Eye (tissue), 1 donor: ENCODE measurements at regions not wholly inside any gene's neighbourhood (a gene's known extent, or its start where the extent isn't known, plus 50 kb on each side); places are given as distances from the start of the nearest gene placed in this dataset.

Experiments
- DNase-seq: peaks from one replicate; pipeline ENCODE4 v3.0.0-alpha.2; 2015

DNA sequence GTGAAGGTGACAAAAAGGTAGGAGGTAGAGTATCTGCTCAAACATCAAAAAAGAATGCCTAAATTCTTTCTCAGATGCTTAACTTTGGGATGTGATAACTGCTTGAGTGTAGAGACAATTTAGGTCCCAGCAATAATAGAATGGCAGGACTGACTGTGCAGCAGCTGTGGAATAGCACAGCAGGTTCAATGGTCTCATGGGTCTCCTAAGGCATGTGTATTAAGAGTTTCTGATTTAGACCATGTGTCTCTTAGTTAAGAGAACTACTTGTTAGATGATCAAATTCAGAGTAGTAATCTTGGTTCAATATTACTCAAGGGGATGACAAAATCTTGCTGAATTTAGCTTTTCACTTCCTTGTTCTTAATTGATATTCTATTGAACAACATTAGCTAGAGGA, 72.0 kb downstream of the ALX1 start:
- DNase-seq, result no peak

DNA sequence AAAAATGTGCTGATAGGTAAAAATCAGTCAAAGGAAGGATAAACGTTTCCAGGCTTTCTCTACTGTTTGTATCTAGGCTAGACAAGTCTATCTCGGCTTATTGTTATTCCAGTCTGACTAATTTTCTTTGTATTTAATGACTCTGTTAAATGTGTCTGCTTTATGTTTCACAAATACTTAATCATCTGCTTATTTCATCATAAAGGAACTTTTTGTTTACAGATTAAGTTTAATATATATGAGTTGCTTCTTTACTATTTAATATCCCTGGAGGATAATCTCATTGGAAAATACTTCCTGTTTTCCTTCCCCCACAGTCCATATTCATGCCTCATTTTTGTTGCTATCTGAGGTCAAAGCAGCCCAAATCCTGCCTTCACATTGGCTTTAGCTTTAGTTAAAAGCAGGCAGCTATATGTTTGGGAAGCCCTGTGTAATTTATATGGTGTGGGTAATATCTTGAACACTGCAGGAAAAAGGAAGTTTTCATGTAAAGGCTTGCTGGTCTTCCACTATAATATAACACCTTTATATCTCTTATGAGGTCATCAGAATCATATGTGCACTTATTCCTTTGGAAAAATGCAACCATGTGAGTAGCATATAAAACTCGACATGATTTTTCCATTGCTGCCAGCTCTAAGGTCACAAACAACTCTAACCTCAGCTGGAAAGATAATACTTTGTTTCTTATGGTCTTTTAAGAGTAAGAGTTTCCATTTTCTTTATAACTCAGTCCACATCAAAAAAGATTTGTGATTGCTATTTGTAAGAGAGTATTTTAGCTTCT, 76.8 kb downstream of the ALX1 start:
- DNase-seq, result no peak

DNA sequence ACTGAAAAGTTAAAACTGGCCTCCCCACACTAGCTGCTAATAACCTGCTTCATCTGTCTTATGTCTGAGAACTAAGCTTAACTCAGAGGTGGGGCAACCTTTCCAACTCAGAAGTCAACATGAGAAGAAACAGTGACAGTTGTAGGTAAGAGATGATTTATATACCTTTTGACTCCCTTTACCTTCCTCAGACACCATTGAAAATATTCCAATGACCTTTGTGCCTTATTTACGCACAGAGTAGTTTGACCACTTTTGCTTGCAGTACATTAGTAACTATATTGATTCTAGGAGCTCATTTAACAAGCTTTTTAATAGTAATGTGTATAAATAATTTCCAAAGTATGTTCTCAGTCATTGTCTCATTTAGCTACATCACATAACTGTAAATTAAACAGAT, 77.6 kb downstream of the ALX1 start:
- DNase-seq, result no peak

DNA sequence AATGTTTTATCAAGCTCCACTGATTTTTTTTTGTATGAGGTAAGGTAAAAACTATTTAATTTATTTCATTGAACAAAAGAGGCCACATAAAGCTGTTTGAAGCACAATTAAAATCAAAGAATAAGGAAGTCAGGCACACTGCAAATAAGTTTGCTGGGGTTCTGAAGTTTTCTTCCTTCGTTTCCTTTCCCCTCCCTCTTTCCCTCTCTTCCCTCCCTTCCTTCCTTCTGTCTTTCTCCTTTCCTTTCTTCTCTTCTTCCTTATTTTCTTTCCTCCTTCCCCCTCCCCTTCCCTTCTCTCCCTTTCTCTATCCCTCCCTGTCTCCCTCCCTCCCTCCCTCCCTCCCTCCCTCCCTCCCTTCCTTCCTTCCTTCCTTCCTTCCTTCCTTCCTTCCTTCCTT, 78.7 kb downstream of the ALX1 start:
- no peak for DNase-seq

DNA sequence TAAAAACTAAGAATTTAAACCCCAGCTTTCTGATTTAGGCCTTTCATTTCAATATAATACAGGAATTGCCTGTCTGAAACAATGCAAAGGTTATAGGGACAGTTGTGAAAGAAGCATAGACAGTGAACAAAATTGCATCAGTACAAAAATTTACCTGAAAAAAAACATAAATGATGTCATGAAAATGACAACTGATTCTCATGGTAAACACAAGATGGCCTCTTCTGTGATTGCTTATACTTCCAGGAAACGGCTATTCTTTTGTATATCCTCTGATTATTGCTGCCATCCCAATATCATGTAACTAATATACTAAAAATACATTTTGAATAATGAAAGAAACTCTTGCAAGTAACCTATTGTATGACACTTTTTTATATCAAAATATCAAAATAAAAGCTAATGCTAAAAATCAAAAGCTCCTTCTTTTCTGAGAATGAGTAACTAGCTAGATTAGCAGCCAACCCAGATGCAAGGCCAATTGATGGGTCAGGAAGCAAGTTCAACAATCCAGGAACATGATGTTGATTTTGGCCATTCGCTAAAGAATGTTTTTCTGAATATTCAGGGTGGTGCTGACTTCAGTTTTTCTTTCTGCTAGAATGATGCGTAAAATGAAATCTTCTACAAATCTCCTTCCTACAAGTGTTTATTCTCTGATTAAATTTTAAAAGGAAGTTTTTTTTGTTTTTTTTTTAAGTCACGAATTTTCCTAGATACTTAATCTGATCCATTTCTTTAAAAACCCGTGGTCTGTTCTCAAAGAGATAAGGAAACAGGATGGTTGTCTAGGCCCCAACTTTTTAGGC, 83.6 kb downstream of the ALX1 start:
- DNase-seq, result no peak

DNA sequence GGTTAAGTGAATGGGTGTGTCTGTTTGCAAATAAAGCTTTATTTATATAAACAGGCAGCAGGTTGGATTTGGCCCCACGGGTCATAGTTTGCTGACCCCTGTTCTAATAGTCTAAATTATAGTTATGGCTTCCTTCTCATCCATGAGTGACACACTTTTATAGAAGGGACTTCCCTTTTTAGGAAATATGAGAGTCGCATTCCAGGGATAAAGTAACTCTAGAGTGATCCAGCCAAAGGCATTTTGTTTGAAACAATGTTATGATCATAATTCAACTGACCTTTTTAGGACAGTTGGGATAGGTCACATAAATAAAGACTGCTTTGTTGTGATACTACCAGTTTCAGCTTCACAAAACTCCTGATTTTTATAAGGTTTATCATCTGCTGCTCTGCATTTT, 87.9 kb downstream of the ALX1 start:
- no peak for DNase-seq

DNA sequence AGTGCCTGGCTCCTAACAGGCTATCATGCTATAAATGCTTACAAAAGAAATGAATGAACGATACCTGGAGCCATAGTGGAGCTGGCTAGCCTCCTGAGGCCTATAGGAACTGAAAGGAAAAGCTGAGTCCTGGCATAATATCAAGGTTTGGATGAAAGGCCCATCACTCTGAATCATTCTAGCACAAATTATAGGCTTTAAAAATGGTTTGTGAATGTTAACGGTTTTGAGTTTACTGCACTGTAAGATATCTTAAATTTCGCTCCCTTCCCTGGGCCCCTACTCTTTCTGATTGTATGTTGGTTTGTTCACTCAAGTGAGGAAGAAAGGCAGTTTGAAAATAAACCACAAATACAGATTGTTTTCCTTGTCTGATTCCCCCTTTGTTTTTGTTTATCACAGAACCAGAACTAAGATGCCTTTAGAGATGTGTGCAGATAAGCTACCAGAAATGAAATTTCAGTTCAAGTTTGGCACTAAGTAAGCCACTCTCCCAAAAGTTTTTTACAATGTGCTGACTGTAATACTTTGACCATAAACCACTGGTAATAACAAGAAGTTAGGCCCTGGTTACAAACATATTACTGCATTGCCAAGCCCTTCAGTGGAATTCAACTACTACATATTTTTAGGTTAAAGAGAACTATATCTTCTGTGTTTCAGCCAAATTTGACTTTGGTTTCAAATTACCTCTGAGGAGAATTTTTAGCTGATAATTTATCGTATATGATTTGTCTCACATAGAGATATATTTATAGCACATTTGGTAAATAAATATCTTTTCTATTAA, 89.5 kb downstream of the ALX1 start:
- peak; percentile 13 for DNase-seq

DNA sequence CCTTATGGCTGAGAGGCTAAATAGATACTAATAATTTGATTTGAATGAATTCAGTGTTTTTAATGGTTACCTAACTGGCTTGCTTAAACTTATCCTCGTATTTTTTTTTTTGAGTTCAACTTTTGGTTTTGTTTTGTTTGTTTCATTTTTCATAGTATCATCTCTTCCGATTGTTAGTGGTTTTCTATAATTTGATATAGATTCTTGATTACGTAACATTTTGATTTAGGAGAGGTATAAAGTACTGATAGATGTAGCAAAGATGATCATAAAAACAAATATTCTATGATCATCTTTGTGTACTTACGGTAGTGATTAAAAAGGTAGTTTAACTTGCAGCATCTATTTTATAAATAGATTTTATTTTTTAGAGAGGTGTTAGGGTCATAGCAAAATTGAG, 93.0 kb downstream of the ALX1 start:
- DNase-seq, result no peak

DNA sequence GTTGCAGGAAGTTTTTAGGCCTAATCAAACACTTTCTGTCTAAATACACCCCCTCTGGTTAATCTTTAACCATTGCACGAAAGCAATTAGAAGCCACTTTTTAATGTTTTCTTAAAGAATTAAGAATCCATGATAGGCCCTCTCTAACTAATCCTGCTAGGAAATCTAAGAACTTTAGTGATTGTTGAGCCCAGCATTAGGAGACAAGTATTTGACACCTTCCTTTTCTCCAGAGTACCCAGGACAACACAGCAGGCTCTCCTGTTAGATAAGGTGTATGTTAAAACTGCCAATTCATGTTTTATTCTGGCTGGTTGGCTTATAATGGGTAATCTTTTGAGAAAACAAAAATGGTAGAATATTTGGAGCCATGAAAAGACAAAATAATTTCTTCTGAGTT, 95.0 kb downstream of the ALX1 start:
- DNase-seq, result no peak

DNA sequence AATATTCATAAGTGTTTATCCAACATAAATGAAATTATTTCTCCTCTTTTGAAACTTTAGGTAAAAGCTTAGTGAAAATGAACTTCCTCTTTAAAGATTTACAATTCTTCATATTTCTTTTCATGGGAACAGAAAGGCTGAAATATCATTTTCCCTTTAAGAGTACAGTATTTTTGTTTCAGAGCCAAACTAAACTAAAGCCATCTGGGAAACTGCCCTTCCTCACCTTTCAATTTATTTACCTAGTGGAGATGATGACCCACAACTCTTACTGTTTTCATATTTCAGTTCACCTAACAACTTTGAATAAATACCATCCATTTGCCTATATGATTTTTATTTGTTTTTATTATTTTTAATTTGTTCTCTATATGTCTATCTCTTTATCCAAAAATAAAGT, 105.4 kb downstream of the ALX1 start:
- no peak for DNase-seq

DNA sequence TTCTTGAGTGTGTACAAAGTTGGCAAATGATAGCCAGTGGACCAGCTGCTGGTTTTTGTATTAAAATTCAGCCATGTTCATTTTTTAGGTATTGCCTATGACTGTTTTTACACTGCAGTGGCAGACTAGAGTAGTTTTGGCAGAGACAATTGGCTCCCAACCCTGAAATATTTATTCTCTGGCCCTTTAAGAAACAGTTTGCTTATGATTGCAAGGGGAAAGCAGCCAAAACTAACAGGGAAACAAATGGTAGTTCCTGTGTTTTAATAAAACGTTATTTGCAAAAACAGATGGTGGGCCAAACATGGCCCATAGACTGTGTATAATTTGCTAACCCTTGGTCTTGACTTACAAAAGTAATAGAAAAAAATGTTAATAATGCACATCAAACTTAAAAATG, 110.2 kb downstream of the ALX1 start:
- no peak for DNase-seq

DNA sequence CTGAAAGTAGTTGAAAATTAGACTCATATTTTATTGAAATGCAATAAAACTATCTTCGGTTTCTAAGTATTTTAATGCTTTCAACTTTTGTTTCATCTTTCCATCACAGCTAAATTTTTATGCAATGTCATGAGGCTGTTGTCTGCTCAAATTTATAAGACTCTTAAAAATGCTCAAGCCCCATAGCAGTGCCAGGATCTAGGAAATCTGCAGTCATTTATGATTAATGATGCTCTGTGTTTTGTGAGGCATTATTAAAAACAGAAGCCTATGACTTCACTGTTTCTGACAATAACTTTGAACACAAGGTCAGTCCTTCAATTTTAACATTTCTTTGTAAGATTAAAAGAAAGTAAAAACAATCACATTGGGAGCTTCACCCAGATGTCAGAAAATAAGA, 112.5 kb downstream of the ALX1 start:
- DNase-seq, result peak; percentile 11

DNA sequence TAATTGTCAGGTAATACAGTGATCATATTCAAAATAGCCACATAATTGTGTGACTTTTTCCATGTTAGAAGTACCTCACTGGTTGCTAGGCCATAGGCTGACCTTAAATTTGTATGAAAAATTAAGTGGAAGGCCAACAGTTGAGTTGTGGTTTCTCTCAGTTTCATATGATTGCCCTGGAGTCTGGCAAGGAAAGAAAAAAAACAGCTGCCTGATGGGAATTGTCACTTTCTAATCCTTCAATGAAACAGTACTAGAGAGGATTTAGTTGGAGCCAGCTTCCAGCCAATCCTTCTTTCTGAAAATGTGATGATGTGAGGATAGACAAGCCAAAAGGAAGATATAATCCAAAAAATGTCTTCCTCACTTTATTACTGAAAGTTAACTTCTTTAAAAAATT, 113.6 kb downstream of the ALX1 start:
- DNase-seq, result no peak

DNA sequence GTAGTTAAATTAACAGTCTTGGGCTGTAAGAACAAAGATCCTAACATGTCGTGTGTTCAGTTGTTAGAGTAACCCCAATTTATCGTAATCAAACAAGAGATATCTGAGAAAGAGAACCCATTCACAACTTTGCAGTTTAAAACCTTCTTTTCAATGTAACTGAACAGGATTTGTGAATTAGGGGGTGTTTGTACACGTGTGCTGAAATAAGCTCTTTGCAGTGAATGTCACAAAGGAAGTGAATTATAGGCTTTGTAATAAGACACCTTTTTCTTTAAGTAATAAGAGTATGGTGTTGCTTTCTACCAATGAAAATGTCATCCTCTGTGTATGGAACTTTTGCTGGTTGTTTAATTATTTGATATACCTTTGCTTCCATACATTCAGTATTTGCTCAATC, 114.0 kb downstream of the ALX1 start:
- no peak for DNase-seq

DNA sequence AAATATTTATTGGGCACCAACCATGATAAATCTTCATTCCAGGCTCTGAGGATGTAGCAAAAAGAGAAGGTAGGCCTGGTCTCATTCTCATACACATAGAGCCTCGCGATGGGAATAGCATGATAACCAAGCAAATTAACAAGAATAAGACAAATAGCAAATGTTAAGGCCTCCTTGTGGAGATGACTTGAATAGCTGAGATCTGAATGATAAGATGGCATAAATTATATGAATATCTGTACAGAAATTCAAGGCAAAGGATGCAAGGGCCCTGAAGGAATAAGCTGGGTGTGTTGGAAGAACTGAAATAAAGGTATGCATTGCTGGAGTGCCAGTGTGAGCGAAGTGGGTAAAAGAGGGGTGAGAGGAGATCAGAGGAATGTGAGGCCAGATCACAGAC, 114.8 kb downstream of the ALX1 start:
- no peak for DNase-seq

DNA sequence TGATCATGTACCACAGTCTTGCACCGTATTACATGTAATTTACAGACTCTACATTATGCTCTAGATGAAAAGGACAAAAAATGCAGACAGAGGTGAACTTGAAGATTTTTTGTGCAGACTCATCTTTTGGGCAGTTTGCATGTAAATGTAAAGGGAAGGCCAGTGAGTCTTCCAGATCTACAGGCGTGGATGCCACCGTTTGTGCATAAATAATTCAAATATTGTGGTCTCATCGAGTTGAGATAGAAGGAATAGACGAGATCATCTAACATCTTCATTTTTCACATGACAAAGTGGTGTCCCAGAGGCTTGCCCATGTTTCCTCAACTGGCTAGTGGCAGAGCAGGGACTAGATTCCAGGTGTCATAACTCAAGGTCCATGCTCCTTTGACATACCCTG, 125.2 kb downstream of the ALX1 start:
- no peak for DNase-seq

DNA sequence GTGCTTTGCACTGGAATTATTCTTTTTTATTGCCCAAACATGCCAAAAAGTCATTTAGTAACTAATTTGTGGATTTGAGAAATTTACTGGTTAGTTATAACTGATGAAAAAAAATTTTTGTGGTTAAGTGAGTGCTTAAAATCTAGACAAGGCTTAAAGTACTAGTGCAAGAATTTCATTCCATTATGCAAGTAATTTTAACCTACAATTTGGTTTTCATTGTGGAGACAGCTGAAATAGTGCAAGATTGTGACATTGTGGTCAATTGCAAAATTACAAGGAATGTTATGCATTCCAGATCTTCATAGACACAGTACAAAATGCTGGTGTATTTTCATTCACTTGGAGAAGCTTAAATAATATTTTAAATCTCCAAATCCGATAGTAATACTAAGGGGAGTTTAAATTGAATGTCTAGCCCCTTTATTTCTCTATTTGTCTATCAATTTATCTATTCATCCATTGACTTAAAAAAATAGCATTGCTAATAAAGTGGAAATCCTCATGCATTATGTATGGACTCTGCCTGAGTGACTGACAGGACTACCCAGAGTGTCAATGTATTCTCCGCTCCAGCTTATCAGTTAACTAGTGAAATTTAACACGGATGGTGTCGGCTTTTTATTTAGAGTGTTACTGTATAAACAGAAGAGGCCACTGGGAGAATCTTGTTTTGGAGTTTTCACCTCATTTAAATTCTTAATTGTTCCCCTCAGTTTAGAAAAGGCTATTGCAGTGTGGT, 125.9 kb downstream of the ALX1 start:
- DNase-seq, result no peak

DNA sequence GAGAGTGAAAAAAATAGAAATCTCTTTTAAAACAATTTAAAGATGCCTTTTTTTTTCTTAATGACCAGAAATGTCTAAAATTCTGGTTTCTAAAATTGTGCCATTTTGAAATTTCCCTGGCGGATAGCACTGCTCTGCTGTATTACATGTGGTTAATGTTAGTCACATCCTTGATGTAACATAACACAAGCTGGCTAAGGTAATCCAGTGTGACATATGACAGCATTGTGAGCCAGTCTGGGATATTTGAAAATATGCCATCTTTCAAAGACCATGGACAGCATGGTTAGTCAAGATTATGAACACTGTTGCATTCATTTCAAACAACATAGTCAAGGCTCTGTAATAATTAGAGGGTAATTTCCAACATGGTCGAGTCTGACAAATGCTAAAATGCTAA, 133.2 kb downstream of the ALX1 start:
- no peak for DNase-seq

DNA sequence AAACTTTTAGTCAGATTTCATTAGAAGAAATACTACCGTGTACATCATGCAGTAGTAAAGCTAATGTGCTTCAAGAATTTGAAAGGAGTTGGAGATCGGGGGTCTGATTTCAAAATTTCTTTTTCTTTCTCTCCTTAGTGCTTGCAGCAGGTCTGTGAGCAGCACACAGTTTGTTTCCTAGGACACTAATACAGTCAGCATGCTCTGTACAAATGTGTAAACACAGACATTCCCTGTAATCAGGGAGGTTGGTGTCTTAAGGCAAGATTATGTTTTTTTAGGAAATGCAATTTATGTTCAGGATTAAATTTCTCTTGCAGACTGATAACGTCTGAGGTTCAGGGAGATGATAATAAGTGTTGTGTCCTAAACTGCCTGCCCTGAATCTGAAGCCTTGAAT, 142.7 kb downstream of the ALX1 start:
- no peak for DNase-seq

DNA sequence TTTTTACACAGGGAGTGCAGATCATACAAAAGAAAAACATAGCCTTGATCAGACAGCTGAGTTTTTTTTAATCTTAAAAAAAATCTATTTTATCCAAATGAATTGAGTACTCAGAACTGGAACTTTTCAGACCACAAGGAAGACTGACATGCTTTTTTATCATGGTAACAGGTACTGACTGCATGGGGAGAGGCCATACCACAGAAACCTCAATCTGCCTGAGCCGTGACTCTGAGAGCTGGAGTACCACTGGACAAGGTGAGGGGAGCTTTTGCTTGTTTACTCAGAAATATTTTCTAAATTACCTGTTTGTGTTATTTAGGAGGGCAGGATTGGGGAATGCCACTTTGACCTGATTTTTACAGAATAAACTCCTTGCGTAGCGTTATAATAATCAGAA, 143.9 kb downstream of the ALX1 start:
- no peak for DNase-seq

DNA sequence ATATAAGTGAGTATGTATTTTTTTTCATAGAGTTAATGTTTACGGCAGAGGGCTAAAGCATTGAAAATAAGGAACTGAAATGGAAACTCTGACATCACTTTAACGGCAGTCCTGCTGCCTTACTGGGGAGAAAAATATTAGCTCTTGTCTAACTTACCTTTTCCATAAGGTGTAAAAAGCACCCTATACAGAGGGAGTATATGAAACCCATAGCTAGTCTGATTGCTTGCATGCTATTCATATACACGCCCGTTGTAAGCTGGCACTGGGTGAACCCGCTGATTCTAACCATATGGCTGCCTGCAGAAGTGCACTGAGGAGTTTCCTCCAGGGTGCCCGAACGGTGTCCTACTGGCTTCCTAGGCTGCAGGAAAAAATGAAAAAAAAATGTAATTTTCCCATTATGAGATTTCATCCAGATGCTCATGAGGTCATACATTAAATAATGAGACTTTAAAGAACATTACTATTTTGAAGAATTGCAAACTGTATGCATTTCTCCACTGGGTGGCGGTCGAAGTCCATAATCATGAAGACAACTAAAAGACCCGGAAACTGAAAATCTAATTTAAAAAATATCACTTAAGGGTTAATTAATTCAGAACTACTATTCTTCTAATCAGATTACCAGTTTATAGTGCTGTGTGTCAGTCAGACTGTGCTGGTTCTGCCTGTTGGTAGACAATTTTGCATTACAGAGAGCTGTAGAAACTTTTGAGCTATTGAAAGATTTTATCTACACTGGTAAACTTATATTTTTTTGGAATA, 144.7 kb downstream of the ALX1 start:
- DNase-seq, result peak; percentile 67

DNA sequence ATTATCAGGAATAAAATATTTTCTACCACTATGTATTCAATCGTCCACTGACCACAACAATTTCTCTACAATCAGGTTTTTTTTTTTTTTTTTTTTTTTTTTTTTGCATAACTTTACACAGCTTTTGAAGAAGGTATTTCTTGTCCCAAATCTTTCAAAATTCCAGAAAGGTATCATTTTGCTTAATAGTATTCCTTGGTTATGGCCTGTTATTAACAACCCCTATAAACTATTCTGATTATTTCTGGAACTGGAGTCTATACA, 145.3 kb downstream of the ALX1 start:
- no peak for DNase-seq

DNA sequence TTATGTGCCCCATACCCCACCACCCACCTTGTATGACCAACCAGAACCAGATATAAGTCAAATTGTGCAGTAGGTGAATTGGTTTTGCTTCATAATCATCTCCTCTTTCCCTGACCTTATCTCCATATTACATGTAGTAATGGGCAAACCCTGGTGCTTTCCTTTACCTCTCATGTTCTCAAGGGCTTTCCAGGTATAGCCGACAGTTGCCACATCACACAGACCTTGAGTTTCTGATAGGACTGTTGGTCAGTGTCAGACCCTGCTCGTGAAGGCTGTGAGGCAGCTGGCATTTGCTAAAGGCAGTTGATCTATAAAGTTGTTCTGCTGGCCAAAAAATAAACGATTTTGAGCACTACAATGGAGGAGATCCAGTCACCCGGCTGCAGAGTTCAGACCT, 145.9 kb downstream of the ALX1 start:
- DNase-seq, result no peak
